GM21447 (cell line): ENCODE measurements at regions not wholly inside any gene's neighbourhood (a gene's known extent, or its start where the extent isn't known, plus 50 kb on each side); places are given as distances from the start of the nearest gene placed in this dataset.
A peak's percentile ranks its signal among the peaks of the same experiment; 100 is the strongest.

Experiments used
- ATAC-seq: cut with Tn5 transposase; IDR thresholded peaks from one replicate; pipeline ENCODE4 v1.9.1; 2021; ENCODE audit not compliant: unreplicated experiment

DNA sequence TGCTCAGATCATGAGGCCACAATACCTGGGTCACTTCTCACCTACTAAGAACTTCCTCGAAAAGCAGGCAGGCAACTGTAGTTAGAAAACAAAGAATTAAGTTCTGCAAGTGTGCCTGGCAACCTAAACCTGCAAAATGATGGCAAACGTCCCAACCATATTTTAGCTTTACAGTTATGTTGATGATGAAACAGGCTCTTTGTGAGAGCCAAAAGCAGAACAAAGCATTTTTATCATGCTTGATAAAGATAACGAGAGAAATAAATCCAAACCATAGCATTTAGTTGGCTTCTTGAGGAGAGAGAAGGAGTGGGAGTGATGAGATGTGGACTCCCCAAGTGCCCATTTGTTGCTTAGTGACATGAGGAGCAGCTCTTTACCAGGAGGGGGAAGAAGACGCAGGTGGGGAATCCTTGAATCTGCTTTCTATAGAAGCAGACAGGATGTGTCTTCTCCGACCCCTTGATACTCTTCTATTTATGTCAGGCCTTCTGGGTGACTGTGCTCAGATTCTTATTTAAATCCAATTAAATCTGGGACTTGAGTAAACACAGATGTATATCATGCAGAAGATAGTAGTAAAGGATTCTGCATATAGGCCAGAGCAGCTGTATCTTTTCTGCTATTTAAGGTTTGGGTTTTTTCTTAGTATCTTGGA lies 221.2 kb downstream of the TMEM167A start:
- ATAC-seq: no peak

DNA sequence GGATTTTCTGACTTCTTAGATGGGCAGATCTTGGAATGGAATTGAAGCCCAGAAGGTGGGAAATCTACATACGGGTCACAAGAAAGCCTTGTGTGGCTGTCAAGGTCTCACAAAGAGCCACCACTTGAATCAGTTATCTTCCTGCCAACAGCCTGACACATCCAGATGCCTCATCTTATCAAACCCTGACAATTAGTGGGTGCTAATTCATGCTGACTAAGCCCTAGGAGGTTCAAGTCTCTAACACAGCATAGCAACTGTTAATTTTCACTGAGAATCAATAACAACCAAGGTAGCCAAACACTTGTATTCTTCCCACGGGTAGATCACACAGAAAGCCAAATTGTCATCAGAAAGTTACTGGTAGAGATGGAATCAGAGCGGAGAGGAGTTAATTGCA lies 222.2 kb downstream of the TMEM167A start:
- no peak for ATAC-seq

DNA sequence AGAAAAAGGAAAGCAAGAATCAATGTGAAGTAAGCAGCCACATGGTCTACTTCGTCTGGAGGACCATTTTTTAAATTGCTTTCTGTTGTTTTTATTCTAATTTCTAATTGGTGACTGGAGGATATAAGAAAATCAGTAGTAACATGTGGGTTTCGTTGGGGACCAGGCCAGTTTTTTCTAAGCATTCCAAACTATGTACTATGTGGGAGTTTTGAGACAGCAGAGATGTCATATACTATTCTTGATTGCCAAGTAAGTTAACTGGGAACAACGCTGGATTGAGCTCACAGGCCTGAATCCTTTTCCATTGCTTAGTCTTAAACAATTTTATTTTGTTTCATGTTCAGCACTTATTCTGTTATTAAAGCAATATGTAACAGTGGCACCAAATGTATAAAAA lies 225.7 kb downstream of the TMEM167A start:
- no peak for ATAC-seq

DNA sequence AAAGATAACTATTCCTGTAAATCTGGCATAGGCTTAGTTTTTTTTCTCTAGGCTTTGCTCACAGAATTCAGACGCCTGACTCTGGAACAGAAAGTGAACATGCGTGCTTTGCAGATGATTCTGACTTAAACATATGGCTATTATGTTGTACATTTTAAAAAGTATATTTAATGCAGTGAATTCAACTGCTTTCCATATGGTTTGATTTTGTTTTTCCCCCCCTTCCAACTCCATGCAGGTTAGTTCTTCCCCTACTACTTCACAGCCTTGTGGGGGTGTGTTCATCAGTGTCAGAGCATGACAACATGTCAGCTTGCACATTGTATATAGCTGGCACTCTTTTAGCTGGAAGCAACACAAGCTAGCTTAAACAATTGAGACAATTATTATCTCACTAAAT lies 226.8 kb downstream of the TMEM167A start:
- ATAC-seq: no peak

DNA sequence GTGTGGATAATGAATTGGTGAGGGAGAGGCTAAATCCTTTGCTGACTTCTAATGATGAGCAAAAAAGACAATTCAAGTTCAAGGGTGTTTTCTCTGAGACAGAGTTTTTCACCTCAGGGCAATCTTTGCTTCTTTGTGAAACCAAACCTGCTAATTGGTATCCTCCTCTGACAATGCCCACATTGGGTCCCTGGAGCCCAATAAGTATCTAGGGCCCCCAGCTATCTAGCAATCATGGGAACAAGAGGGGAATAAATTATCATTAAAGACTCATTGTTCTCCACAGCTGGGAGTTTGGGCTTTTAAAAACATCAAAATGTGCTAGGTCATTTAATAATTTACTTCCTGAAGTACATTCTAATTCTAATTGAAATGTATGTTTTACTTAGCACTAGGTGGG lies 227.3 kb downstream of the TMEM167A start:
- ATAC-seq: no peak

DNA sequence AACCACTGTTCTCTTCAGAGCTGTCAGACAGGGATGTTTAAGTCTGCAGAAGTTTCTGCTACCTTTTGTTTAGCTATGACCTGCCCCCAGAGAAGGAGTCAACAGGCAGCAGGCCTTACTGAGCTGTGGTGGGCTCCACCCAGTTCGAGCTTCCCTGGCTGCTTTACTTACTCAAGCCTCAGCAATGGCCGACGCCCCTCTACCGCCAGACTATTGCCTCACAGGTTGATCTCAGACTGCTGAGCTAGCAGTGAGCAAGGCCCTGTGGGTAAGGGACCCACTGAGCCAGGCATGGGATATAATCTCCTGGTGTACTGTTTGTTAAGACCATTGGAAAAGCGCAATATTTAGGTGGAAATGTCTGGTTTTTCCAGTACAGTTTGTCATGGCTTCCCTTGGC lies 229.6 kb downstream of the TMEM167A start:
- ATAC-seq: no peak

DNA sequence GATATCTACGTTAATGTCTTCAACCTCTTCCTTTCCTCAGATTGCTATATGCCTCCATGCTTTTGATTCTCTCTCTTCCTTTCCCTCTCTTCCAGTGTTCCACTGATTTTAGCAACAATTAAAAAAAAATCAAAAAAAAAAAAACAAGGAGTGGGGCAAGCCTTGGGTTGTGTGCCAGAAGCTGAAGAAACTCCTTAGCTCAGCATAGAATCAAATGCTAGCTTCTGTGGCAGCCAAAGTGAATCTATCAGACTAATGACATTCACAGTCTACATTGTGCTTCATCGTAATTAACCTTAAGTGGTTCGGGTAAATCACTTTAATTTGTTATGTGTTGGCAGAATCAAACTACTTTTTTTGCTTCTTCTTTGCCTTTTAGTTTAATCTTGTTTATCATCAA lies 237.3 kb downstream of the TMEM167A start:
- no peak for ATAC-seq

DNA sequence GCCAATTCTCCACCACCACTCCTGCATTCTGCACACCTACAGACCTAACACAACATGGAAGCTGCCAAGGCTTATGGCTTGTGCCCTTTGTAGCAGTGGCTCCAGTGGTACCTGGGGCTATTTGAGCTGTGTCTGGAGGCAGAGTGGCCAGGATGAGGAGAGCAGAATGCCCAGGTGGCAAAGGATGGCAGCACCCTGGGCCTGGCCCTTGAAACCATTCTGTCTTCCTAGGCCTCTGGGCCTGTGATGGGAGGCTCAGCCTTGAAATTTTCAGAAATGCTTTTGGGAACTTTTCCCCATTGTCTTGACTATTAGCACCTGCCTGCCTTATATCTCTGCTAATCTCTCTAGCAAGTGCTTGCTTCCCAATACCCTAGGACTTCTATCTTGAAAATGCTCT lies 241.7 kb downstream of the TMEM167A start:
- no peak for ATAC-seq

DNA sequence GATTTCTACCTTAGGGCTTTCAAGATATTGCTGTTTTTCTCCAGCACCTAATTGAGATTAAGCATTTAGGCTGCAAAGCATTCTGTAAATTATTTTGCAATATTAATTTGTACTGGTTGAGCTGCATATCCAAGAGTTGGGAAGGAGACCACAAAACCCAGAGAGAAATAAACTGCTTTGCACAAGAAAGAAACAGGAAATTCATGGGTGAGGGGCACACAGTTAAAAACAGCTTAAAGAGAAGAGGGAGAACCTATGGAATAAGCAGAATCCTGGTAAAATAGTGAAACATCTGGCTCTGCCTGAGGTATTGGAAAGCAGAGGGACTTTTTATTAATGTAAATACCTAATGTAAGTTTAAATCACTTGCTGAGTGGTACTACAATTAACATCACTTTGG lies 243.0 kb downstream of the TMEM167A start:
- no peak for ATAC-seq

DNA sequence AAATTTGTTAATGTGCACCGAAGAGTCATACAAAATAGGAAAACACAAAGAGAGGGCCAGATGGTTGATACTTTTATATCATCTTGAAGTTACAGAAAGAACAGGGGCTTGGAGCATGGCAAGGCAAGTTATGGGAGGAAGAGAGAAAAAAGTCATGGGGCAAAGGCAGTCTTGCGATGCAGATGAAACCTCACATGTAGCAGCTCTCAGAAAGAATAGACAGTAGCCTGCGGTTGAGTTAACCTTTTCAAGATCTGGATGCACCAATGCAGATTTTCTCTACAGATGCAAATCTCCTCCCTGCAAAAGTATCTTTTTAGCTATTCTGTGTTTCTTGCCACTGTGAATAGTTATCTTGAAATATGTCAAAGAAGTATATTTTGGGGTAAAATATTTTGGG lies 243.9 kb downstream of the TMEM167A start:
- no peak for ATAC-seq

DNA sequence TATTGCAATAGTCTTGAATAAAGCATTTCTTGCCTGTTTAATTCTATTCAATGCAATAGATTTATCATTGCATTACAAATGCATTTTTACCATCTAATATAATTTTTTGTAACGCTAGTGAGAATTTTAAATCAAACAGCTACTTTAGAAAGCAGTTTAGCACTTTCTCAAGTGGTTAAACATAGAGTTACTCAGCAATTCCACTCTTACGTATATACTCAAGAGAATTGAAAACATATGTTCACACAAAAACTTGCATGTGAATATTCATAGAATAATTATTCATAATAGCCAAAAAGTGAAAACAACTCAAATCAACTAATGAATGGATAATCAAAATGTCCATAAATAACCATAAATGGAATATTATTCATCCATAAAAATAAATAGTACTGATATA lies 244.7 kb downstream of the TMEM167A start:
- no peak for ATAC-seq

DNA sequence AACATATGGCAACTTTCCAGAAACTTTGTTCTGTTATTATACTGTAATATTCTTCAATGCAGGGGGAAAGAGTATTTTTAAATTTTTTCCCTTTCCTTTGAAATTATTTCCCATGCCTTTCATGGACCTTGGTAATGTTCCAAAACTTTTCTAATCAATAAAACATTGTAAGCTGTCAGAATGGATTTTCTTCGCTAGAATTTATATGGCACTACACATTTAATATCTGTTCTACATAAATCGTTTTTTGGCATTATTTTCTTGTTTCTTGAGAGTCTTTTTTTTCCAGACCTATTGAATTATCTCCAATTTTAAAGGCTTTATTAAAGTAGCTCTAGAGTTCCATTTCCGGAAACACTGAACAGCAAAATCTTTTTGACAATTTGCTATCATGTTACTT lies 249.0 kb downstream of the TMEM167A start:
- ATAC-seq: no peak

DNA sequence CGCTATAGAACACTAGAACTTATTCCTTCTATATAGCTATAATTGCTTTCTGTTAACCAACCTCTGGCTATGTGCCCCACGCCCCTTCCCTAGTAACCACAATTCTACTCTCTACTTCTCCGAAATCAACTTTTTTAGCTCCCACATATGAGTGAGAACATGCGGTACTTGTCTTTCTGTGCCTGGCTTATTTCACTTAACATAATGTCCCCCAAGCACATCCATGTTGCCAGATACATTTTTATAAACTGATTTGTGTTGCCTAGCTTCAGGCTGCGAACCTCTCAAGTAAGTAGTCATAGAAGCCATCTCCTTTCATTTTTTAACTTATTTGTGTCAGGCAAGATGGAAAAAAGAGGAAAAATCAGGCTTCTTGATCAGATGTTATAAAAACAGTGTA lies 249.5 kb downstream of the TMEM167A start:
- ATAC-seq: no peak

DNA sequence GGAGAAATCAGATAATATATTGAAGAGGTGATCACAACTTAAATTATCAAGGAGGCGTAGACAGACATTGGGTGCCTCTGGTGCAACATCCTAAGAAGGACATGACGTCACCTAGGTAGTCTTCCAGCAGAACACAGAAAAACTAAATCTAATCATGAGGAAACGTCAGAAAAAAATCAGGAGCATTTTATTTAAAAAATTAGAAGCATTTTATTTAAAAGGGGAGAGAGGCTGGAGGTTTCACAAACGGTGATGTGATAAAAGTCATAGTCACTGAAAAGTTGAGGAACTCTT lies 254.6 kb downstream of the TMEM167A start:
- ATAC-seq: no peak

DNA sequence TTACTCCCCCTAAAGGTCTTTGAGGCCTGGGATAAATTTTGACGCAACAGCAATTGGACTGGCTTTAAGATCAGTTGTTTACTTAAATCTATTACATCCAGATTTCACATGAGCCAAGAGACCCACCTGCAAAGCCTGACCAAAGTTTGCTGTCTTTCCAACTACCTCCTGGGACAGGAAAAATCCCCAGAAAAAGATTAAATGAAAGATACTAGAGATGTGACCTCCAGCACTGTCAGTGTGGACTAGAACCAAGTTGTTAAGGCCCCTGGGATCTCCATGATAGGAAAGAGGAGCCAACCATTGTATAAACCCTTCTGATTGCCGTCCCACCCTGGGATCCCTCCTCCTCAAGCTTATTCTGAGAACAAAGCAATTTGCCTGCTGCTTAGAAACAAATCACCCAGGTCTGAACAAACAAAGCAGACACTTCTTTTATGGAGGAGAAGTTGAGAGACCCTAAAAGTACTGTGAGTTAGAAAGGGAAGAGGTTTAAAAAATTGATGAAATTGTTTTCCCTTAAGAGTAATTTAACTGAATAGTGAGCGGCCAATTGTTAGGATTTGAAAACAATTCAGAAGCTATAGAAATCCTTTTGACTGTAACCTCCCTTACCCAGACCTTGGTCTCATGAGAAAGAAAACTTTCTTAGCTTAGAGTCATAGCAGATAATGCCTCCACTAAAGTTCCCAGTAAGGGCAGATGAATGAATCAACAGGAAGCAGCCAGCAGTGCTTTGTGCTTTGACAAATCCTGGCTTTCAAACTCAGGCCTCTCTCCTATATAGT lies 255.2 kb downstream of the TMEM167A start:
- no peak for ATAC-seq

DNA sequence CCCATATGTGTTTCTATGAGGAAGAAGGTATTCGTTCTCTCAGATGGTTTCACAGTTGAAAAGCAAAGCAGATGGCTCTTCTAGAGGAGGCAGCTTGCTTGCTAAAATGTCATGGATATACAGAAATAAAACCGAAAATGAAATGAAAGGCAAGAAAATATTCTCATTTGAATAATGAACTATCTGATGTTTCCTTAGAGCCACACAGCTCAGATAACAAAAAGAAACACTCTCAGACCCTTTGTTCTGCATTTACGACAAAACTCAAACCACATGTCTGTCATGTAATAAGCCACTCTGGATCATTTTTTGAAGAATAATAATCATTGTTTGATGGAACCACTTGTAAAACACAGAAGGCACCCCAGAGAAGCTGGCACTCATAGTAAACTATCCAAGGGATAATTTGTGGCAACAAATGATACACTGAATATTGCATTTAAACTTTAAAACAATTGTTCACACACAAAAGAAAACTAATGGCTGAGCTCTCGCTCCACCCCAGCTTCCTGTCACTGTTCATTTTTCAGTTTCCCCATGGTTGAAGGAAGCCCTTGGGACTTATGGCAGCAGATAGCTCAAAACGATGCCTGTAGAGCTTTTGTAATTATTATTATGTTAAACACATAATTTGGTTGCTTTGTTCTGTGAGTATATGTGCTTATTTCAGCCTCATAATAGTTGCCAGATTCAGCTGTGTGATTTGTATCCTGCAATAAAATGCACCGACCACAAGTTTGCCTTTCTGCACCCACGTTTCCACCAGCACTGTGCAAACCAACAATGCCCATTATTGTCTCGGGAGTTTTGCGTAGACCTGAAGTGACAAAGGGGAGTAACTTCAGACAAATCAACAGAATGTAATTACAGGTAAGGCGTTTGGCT lies 256.0 kb downstream of the TMEM167A start:
- peak; percentile 88 for ATAC-seq

DNA sequence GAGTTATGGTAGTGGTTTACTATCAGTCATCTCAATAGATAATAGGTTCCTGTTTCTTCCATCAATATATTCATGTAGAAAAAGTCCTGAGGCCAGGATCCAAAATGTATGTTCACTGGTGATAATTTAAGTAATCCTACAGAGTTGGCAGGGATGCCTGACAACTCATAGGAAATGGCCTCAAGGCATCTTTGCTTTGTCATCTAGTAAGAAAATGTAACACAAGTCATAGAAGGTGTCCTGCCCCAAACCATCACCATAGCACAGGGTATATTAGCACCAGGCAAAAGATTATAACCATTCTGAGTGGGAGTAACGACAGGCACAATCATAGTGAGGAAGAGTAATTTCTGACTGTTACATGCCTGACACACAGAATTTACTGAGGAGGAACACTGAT lies 257.0 kb downstream of the TMEM167A start:
- ATAC-seq: no peak

DNA sequence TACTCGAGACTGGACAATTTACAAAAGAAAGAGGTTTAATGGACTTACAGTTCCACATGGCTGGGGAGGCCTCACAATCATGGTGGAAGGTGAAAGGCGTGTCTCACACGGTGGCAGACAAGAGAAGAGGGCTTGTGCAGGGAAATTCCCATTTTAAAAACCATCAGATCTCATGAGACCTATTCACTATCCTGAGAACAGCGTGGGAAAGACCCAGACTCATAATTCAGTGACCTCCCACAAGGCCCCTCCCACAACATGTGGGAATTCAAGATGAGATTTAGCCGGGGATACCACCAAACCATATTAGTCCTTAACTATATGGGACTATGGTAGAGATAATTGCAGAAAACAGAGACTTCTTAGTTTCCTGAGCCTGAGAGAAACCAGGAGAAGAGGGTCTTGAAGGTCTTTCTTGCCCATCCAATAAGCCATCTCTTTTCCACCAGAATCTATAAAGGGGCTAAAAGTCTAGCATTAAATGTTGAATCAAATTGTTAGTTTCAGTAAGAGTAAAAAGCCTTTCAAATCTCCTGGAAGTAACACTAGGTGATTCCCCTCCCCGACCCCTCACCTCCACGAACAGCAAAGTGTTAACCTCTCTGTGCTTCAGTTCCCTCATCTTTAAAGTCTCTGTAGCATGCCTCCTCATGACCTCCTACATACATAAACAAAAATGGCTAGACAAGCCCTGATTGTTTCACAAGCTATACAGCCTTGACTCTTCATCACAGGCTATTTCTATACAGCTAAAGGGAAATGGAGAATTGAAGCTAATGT lies 259.1 kb downstream of the TMEM167A start:
- no peak for ATAC-seq

DNA sequence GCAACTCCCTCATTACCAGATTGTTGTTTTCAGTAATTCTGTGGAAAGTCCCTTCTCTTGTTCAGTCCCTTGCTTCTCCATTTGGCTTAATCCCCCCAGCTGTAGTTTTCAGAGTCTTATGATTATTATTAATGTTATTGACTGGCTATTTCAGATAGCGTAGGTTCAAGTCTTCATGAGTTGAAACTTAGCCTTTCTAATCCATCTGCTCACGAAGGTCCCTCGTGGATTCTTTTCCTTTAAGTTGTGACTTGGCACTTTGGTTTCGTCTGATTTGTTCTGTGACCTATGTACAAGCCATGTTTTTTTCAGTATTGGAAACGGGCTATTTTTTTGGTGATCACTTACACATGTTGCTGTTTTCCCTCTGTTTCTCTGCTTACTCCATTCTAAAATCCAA lies 260.3 kb downstream of the TMEM167A start:
- ATAC-seq: no peak

DNA sequence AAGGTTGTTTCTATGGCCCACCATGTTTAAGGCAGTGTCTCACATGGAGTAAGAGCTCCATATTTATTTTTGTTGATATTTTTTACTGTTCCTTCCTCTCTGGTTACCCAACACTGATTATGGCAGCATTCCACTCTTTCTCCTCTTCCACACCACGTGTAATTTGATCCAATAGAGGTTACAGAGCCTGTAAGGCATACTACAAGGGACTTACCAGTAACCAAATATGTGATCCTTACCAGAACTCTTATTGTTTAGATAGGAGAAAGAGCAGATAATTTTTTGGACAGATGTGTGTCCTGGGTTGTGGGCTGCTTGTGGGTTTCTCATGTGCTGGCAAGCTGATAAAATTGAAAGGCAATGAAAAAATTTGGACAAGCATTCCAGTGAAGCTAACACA lies 261.3 kb downstream of the TMEM167A start:
- no peak for ATAC-seq

DNA sequence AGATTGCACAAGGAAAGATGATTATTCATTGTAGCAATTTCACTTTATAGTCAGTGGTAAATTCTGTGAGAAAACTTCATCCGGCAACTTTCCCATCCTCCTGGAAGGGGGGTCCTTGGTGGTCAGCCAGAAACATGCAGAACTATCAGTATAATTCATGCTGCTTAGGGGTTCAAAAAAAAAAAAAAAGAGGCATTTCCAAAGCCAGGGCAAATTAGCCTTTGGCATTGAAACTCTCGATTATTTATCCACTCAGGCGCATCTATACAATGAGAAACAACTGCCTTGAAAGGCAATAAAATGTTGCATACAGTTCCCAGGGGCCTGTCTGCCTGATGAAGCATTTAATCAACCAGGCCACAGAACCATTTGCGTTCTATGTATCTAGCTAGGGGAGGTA lies 263.3 kb downstream of the TMEM167A start:
- no peak for ATAC-seq
